ENCODE measurements at regions not wholly inside any gene's neighbourhood (a gene's known extent, or its start where the extent isn't known, plus 50 kb on each side); places are given as distances from the start of the nearest gene placed in this dataset.

- Histone ChIP-seq H3K23ac (ENCODE audit: low read depth, low read length) (no peak overlapping the region), H3K56ac (ENCODE audit: extremely low read depth, insufficient read depth, low read length) (no peak overlapping the region), H2BK5ac (ENCODE audit: low read depth, low read length, poor library complexity, severe bottlenecking) (no peak overlapping the region), H2BK20ac (ENCODE audit: low read depth, low read length) (no peak overlapping the region), H3K4me1 (ENCODE audit: control insufficient read depth, insufficient read depth, low read length) (no peaks in the 10 kb centered on the region), H2BK120ac (ENCODE audit: low read depth, low read length) (no peak overlapping the region), H4K5ac (ENCODE audit: low read depth, low read length) (no peak overlapping the region), H3K79me1 (ENCODE audit: low read depth in 1 of 2, low read length in 2 of 2) (no peaks in the 10 kb centered on the region), H3K4me3 (ENCODE audit: insufficient read depth, low read depth, low read length) (no peak overlapping the region), H3K4ac (ENCODE audit: low read depth, low read length) (no peak overlapping the region), H2BK15ac (ENCODE audit: low read depth, low read length) (no peak overlapping the region), H4K8ac (ENCODE audit: low read depth in 2 of 2, low read length in 2 of 2) (no peak overlapping the region), H3K9ac (ENCODE audit: low read depth, low read length) (no peak overlapping the region), H3K9me3 (ENCODE audit: control insufficient read depth, insufficient read depth, low read length) (no peaks in the 10 kb centered on the region), H3K14ac (replicated peaks; ENCODE audit: low read depth, low read length) (no peak overlapping the region), H3K27me3 (ENCODE audit: control insufficient read depth, insufficient read depth, low read length) (peaks cover 5% of the 10 kb centered on the region), H3K18ac (ENCODE audit: low read depth, low read length) (no peak overlapping the region), H3K36me3 (ENCODE audit: control insufficient read depth, insufficient read depth, low read length) (no peaks in the 10 kb centered on the region), H2AK5ac (ENCODE audit: low read depth, low read length) (no peak overlapping the region), H3K27ac (ENCODE audit: insufficient read depth, low read length) (no peak overlapping the region), H4K20me1 (ENCODE audit: insufficient read depth, low read length) (no peaks in the 10 kb centered on the region), H2AFZ (replicated peaks; ENCODE audit: low read length, poor library complexity) (no peak overlapping the region), H4K91ac (ENCODE audit: insufficient read depth, low read depth, low read length) (no peak overlapping the region), H3K4me2 (ENCODE audit: low read depth, low read length) (no peak overlapping the region), H2AK9ac (replicated peaks; ENCODE audit: low read depth, low read length, poor library complexity) (no peak overlapping the region), H3K9me1 (ENCODE audit: insufficient read depth, low read length) (no peaks in the 10 kb centered on the region)
- dilution Hi-C loops (cut with HindIII; ENCODE audit: low sequenced_read_pairs, unreplicated experiment) (no loop called here), intact Hi-C loops (cut with micrococcal nuclease) (no loop called here), in situ Hi-C loops (cut with MboI; ENCODE audit: low sequenced_read_pairs) (no loop called here)
- DNase-seq (no peak), ATAC-seq (ENCODE audit: low read depth) (no peak)
- POLR2A ChIA-PET (ENCODE audit: unreplicated experiment), result no interaction called here
- CTCF ChIA-PET, result interaction anchor here (0.7 kb wide), 1 partner anchor 162 kb away, joined by 3 read pairs; no protein-coding TSS in a partner anchor
- WGBS, 2 experiments (ENCODE audit: extremely low coverage in 2 of 2, insufficient read length in 1 of 2), result 38% methylated on average over 1 of the region's 1 CpG; no CpG with 5 or more reads in 1 of the 2 experiments
- no TSS peak for BruUV-seq (replicated peaks)
- TF ChIP-seq MAFK (IDR thresholded peaks at IDR 0.05; ENCODE audit: low read depth, low read length), result no peak
- TF ChIP-seq MAZ (IDR thresholded peaks at IDR 0.05; ENCODE audit: borderline replicate concordance, low read depth, low read length), result no peak
- no peak for TF ChIP-seq CTCF (conservative IDR thresholded peaks at IDR 0.05; ENCODE audit: low read depth, low read length)
- TF ChIP-seq SMC3 (IDR thresholded peaks at IDR 0.05; ENCODE audit: low read depth, low read length), result no peak
- no peak for TF ChIP-seq MXI1 (IDR thresholded peaks at IDR 0.05; ENCODE audit: borderline replicate concordance, low read depth, low read length)
- TF ChIP-seq NFE2L2 (IDR thresholded peaks at IDR 0.05; ENCODE audit: low read depth, low read length), result no peak
- no peak for TF ChIP-seq FOS (IDR thresholded peaks at IDR 0.05; ENCODE audit: low read depth, low read length)
- TF ChIP-seq RCOR1 (IDR thresholded peaks at IDR 0.05; ENCODE audit: insufficient replicate concordance, low read length), result no peak
- no peak for TF ChIP-seq CHD1 (IDR thresholded peaks at IDR 0.05; ENCODE audit: low read depth, low read length)
- no peak for TF ChIP-seq POLR2A (IDR thresholded peaks at IDR 0.05; ENCODE audit: low read depth, low read length)
- TF ChIP-seq BHLHE40 (IDR thresholded peaks at IDR 0.05; ENCODE audit: low read depth, low read length), result no peak
Observed at GRCh38 chr6:163777716-163778115, 363.2 kb downstream of the QKI start.

Measured in IMR-90 (cell line).